Endothelial cell of umbilical vein (primary cell): ENCODE measurements at regions not wholly inside any gene's neighbourhood (a gene's known extent, or its start where the extent isn't known, plus 50 kb on each side); places are given as distances from the start of the nearest gene placed in this dataset.

ENCODE experiments used
- BruUV-seq: library from RNA; stranded (reverse); fragments of 400-500 nt; replicated peaks from 2 replicates; lab custom pipeline; 2021; lab: Mats Ljungman, UMichigan
- CTCF ChIA-PET: fragments of 300-600, 350-600 bp; sonication (Branson Sonifier 250); formaldehyde crosslinking; loops from one replicate; lab custom pipeline; 2021; ENCODE audit warnings: antibody characterized with exemption, inconsistent platforms; lab: Charles Lee
- POLR2A ChIA-PET: fragments of 300-600, 350-600 bp; sonication (Branson Sonifier 250); formaldehyde crosslinking; loops from one replicate; lab custom pipeline; 2021; ENCODE audit warnings: antibody characterized with exemption, inconsistent platforms; lab: Charles Lee
- DNase-seq: peaks from one replicate; pipeline ENCODE4 v3.0.0-alpha.2; 2011; ENCODE audit warnings: low read depth, low spot score
- FAIRE-seq: peaks from 2 replicates; lab custom pipeline; 2011; peaks lifted over from hg19 to GRCh38; lab: Jason Lieb, UNC
- H2AFZ ChIP-seq: 2 replicates; pipeline ENCODE4 v1.6.0; 2012; ENCODE audit warnings: low read depth, low read length, control low read depth, inconsistent platforms
- H3K27ac ChIP-seq: 2 replicates; pipeline ENCODE4 v1.5.1; 2011; ENCODE audit warnings: low read depth, mild to moderate bottlenecking, control low read depth, low read length, moderate library complexity; ENCODE audit not compliant: insufficient read depth
- H3K27me3 ChIP-seq, 2 experiments: 2 replicates each; pipeline versions ENCODE4 v1.6.0 to v1.6.1; 2011; ENCODE audit warnings: low read length in 2 of 2, mixed read lengths in 1 of 2; ENCODE audit not compliant: control insufficient read depth in 2 of 2, insufficient read depth in 2 of 2
- H3K36me3 ChIP-seq, 2 experiments: 2 replicates in 1 of 2; 3 replicates in 1 of 2; pipeline ENCODE4 v1.5.1; 2011; ENCODE audit warnings: low read length in 2 of 2, mild to moderate bottlenecking in 1 of 2, moderate library complexity in 1 of 2; ENCODE audit not compliant: control insufficient read depth in 2 of 2, insufficient read depth in 2 of 2; ENCODE audit errors: extremely low read depth in 1 of 2
- H3K4me1 ChIP-seq: 3 replicates; pipeline ENCODE4 v1.5.1; 2011; ENCODE audit warnings: mild to moderate bottlenecking, low read length; ENCODE audit not compliant: control insufficient read depth, insufficient read depth; ENCODE audit errors: extremely low read depth
- H3K4me2 ChIP-seq: 2 replicates; pipeline ENCODE4 v1.6.1; 2011; ENCODE audit warnings: low read length, control low read depth, mixed read lengths; ENCODE audit not compliant: insufficient read depth
- H3K4me3 ChIP-seq, 3 experiments: fragments of 200-600 bp in 1 of 3; sonication (generic), shearing (Covaris generic) in 1 of 3; replicated peaks in 1 of 3; 2 replicates each; pipeline ENCODE4 v1.5.1; 2011 to 2016; ENCODE audit warnings: control low read depth in 3 of 3, low read length in 3 of 3, mild to moderate bottlenecking in 2 of 3, inconsistent platforms in 1 of 3, low read depth in 1 of 3, moderate library complexity in 1 of 3; ENCODE audit not compliant: insufficient read depth in 1 of 3
- H3K79me2 ChIP-seq: 2 replicates; pipeline ENCODE4 v1.6.0; 2012; ENCODE audit warnings: low read length, inconsistent platforms; ENCODE audit not compliant: control insufficient read depth, insufficient read depth
- H3K9ac ChIP-seq: replicated peaks from 2 replicates; pipeline ENCODE3; 2011; ENCODE audit warnings: low read length, control low read depth; ENCODE audit not compliant: insufficient read depth; ENCODE audit errors: extremely low read depth
- H3K9me1 ChIP-seq: replicated peaks from 3 replicates; pipeline ENCODE4 v1.6.0; 2011; ENCODE audit warnings: mild to moderate bottlenecking, low read length; ENCODE audit not compliant: control insufficient read depth, insufficient read depth; ENCODE audit errors: extremely low read depth
- H3K9me3 ChIP-seq: replicated peaks from 2 replicates; pipeline ENCODE4 v1.5.1; 2012; ENCODE audit warnings: low read length, inconsistent platforms; ENCODE audit not compliant: control insufficient read depth, insufficient read depth
- H4K20me1 ChIP-seq: replicated peaks from 2 replicates; pipeline ENCODE3; 2011; ENCODE audit warnings: mild to moderate bottlenecking, low read length; ENCODE audit not compliant: control insufficient read depth, insufficient read depth; ENCODE audit errors: extremely low read depth
- CTCF ChIP-seq, 2 donors: IDR thresholded peaks; 1 replicate in 1 of 2; 2 replicates in 1 of 2; pipeline ENCODE4 v1.5.1; 2011; ENCODE audit warnings: low read length in 2 of 2, mild to moderate bottlenecking in 2 of 2, moderate library complexity in 2 of 2, control low read depth in 1 of 2, inconsistent platforms in 1 of 2, low read depth in 1 of 2; ENCODE audit not compliant: insufficient read depth in 1 of 2; ENCODE audit errors: extremely low read depth in 1 of 2
- EZH2 ChIP-seq: IDR thresholded peaks from 2 replicates; pipeline ENCODE4 v1.6.1; 2012; ENCODE audit warnings: borderline replicate concordance, low read depth, mild to moderate bottlenecking, moderate library complexity, low read length, inconsistent platforms; ENCODE audit not compliant: severe bottlenecking
- FOS ChIP-seq: IDR thresholded peaks from 2 replicates; pipeline ENCODE4 v1.6.1; 2011; ENCODE audit warnings: mild to moderate bottlenecking, low read length, moderate library complexity, borderline replicate concordance; ENCODE audit not compliant: insufficient read depth
- GATA2 ChIP-seq: IDR thresholded peaks from 2 replicates; pipeline ENCODE4 v1.7.0; 2011; ENCODE audit warnings: low read depth, mild to moderate bottlenecking, moderate library complexity, mixed read lengths, low read length; ENCODE audit not compliant: insufficient read length, insufficient read depth
- JUN ChIP-seq: IDR thresholded peaks from 2 replicates; pipeline ENCODE4 v1.6.1; 2011; ENCODE audit warnings: borderline replicate concordance, low read depth; ENCODE audit not compliant: insufficient read length, insufficient read depth
- MAX ChIP-seq: IDR thresholded peaks from 2 replicates; pipeline ENCODE4 v1.6.1; 2011; ENCODE audit not compliant: insufficient read depth, insufficient read length
- MYC ChIP-seq: IDR thresholded peaks from one replicate; pipeline ENCODE4 v1.6.1; 2011; ENCODE audit warnings: mild to moderate bottlenecking, low read depth, low read length
- POLR2A ChIP-seq: IDR thresholded peaks from 2 replicates; pipeline ENCODE4 v1.6.1; 2012; ENCODE audit warnings: low read depth, mild to moderate bottlenecking, control low read depth, low read length
- POLR2AphosphoS5 ChIP-seq: IDR thresholded peaks from 2 replicates; pipeline ENCODE4 v1.6.1; 2012; ENCODE audit warnings: low read depth, mild to moderate bottlenecking, control low read depth, low read length, moderate library complexity; ENCODE audit not compliant: insufficient read depth
- dilution Hi-C: fragments of 300-500 bp; cut with MboI; formaldehyde crosslinking; loops from one replicate; pipeline ENCODE4 v1.15.0; 2019; ENCODE audit warnings: low sequenced_read_pairs; ENCODE audit not compliant: extremely low pct_ligation_motif_present
- intact Hi-C: fragments of 100-400 bp; cut with micrococcal nuclease; formaldehyde crosslinking; loops from one replicate; pipeline ENCODE4 v1.10.0; 2022

GRCh38 chr3:166472015-166472414 is 634.8 kb upstream of the BCHE start:
- DNase-seq (no peak), FAIRE-seq (no peak)
- Histone ChIP-seq H3K79me2 (no peaks in the 10 kb centered on the region), H3K27ac (no peak overlapping the region), H3K4me1 (no peaks in the 10 kb centered on the region), H4K20me1 (no peaks in the 10 kb centered on the region), H2AFZ (no peak overlapping the region), H3K9me1 (no peaks in the 10 kb centered on the region), H3K27me3 (no peaks in the 10 kb centered on the region), H3K9ac (no peak overlapping the region), H3K9me3 (no peaks in the 10 kb centered on the region), H3K36me3 (no peaks in the 10 kb centered on the region), H3K4me2 (no peak overlapping the region), H3K4me3 (no peak overlapping the region)
- POLR2A ChIA-PET: no interaction called here
- dilution Hi-C loops (no loop called here), intact Hi-C loops (no loop called here)
- CTCF ChIA-PET: no interaction called here
- TF ChIP-seq JUN (no peak), GATA2 (no peak), FOS (no peak), EZH2 (no peak), MAX (no peak), MYC (no peak), POLR2A (no peak), CTCF (IDR thresholded peaks at IDR 0.05; ENCODE audit: extremely low read depth in 1 of 2, insufficient read depth in 1 of 2, low read depth in 1 of 2, low read length in 2 of 2) (no peak), POLR2AphosphoS5 (no peak)
- no TSS peak for BruUV-seq
